IPS-NIHi7 (cell line): ENCODE measurements at regions not wholly inside any gene's neighbourhood (a gene's known extent, or its start where the extent isn't known, plus 50 kb on each side); places are given as distances from the start of the nearest gene placed in this dataset.

Source experiments
- DNase-seq: peaks from one replicate; pipeline ENCODE4 v3.0.0; 2012; ENCODE audit warnings: mixed read lengths; ENCODE audit errors: extremely low spot score

- no peak for DNase-seq
Measured at GRCh38 chr13:63367522-63368198, 1952.0 kb upstream of the PCDH20 start.

DNA sequence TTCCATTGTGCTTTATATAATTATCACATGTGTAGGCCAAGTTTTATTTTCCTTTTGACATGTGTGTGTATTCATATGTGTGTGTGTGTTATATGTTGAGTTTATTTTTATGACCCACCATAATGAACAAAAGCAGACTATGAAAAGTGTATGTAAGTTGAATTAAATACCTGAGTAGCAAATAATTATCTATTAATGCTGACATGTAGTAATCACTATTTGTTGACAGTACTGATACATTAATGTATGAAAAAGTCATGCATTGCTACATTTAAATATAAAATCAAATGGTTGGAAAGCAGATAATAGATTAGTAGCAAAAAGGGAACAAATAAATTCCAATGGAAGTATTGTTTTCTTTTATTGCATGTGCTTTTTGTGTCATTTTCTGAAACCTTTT, 1948.5 kb upstream of the PCDH20 start:
- DNase-seq = no peak

- DNase-seq = no peak
Measured at GRCh38 chr13:63351533-63351932, 1935.9 kb upstream of the PCDH20 start.

GRCh38 chr13:63351081-63351480, 1935.4 kb upstream of the PCDH20 start:
- DNase-seq = no peak

GRCh38 chr13:63345835-63346234, 1930.2 kb upstream of the PCDH20 start:
- no peak for DNase-seq

DNA sequence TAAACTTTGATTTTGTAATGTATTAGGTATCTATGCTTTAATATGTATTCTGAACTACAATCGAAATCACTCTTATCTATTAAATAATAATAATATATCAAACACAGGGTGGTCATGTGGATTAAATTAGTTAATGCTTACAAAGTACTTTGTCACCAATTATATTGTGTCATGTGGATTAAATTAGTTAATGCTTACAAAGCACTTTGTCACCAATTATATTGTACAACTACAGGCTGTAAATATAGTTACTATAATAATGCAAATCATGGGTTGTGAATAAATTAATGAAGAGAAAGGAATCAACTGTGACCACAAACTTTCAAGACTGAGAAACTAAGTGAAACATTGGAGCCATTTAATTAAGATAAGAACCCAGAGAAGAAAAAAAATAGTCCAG, 1929.1 kb upstream of the PCDH20 start:
- DNase-seq = no peak

DNA sequence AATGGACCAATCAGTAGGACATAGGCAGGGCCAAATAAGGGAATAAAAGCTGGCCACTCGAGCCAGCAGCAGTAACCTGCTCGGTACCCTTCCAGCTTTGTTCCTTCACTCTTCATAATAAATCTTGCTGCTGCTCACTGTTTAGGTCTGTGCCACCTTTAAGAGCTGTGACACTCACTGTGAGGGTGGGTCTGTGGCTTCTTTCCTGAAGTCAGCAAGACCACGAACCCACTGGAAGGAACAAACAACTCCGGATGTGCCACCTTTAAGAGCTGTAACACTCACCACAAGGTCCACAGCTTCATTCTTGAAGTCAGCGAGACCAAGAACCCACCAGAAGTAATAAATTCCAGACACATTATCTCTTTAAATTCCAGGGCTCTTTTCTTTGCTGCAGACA, 1922.3 kb upstream of the PCDH20 start:
- no peak for DNase-seq

DNA sequence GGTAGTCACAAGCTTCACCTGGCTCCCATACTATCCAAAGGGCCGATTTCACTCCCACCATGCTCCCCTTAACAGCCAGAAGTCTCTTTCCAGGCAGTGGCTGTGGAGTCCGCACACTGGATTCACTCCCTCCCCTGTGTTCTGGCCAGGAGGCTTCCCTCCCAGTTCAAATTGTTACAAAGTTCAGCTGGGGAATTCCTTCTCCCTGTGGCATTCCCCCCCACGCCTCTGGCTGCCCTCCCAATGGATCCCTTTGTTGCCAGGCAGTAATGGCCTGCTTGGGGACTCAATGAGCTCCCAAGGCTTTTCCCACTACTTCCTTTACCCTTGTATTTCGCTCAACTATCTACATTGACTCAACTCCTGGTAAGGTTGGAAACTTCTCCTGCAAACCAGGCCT, 1921.4 kb upstream of the PCDH20 start:
- no peak for DNase-seq

DNA sequence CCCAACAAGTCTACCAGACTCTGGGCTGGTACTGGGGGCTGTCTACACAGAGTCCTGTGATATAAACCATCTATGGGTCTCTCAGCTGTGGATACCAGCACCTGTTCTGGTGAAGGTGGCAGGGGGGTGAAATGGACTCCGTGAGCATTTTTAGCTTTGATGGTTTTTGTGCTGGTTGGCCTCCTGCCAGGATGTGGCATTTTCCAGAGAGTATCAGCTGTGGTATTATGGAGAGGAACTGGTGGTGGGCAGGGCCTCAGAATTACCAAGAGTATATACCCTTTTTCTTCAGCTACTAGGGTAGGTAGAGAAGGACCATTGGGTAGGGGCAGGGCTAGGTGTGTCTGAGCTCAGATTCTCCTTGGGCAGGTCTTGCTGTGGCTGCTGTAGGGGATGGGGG, 1920.9 kb upstream of the PCDH20 start:
- no peak for DNase-seq

DNA sequence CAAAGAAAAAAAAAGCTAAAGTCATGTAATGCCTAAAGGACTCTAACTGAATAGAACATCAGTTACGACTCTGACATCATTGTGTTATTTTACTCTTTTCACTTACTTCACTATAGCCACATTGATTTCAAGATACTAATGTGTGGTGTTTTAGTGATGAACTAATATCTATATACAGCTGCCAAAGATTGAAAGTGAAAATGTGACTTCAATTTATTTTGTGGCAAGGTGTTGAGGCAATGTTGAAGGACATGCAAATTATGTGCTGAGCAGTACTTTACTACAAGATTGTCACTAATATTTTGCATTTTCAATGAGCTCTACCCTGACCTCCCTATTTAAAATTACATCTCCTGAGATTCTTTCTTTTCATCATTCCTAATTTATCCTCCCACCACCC, 1911.9 kb upstream of the PCDH20 start:
- no peak for DNase-seq

DNA sequence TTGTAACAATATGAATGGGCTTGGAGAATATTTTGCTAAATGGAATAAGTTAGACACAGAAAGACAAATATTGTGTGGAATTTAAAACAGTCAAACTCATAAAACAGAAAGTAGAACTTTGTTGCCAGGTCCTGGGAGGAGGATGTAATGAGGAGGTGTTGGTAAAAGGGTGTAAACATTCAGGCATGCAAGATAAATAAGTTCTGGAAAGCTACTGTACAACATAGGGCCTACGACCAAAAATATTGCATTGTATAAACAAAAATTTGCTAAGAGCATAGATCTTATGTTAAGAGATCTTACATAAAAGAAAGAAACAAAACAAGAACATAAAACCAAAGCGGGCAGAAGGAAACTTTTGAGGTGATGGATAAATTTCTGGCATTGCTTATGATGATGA, 1907.8 kb upstream of the PCDH20 start:
- no peak for DNase-seq

DNA sequence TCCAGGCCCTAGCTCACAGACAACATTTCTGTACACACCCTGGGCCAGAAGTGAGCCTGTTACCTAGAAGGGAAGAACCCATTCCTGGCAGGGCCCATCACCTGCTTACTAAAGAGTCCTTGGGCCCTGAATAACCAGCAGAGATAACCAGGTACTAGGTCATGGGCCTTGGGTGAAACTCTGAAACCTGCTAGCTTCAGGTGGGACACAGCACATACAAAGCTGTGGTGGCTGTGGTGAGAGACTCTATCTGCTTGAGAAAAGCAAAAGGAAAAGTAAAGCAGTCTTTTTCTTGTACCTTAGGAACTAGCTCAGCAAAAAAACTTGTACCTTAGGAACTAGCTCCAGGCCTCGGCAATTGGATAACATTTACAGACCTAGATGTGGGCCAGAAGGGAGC, 1895.9 kb upstream of the PCDH20 start:
- no peak for DNase-seq

- DNase-seq = no peak
Measured at GRCh38 chr13:63308549-63309165, 1893.0 kb upstream of the PCDH20 start.

DNA sequence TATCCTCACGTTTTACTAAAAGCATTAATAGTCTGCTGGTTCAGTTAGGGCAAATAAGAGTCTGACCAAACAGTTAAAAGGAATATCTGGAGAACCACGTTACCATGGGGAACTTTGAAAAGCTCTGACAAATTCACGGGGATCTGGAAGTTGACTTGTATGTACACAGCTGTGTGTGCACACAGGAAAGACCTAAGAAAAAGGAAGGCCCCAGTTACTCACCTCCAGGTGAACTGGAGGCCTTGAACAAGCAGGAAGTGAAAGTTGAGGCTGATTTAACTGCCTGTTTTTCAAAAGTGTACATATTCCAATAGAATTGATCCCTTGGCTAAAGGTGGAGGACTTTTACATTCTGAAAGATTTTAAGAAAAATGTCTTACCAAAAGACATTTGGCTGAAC, 1891.6 kb upstream of the PCDH20 start:
- no peak for DNase-seq

DNA sequence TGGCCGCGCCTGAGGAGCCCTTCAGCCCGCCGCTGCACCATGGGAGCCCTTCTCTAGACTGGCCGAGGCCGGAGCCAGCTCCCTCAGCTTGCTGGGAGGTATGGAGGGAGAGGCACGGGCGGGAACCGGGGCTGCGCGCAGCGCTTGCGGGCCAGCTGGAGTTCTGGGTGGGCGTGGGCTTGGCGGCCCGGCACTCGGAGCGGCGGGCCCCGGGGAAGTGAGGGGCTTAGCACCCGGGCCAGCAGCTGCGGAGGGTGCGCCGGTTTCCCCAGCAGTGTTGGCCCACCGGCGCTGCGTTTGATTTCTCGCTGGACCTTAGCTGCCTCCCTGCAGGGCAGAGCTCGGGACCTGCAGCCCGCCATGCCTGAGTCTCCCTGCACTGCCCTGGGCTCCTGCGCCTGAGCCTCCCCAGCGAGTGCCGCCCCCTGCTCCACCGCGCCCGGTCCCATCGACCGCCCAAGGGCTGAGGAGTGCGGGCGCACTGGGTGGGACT, 1890.0 kb upstream of the PCDH20 start:
- no peak for DNase-seq

- DNase-seq = no peak
Measured at GRCh38 chr13:63304497-63304896, 1888.8 kb upstream of the PCDH20 start.

DNA sequence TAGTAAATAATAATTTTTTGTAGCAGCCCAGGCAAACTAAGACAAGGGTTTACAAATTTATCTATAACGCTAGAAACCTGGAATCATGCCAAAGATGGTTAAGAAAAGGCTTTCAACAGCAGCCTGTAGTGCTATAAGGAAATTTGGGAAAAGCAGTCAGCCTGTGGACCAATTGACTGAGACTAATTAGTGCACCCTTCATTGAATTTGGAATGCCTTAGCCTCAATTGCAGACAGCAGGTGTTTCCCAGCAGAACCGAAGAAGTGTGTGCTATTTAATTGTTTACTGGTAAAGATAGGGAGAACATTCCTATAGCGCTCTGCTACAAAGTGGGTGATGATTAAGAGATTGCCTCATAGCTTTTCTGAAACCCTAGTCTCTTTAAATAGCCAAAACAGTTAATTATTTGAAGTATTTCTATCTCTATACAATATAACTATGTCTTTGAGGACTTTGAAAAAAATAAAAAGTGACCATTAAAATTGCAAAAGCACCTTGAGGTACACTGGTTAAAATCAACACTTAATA, 1884.3 kb upstream of the PCDH20 start:
- no peak for DNase-seq

DNA sequence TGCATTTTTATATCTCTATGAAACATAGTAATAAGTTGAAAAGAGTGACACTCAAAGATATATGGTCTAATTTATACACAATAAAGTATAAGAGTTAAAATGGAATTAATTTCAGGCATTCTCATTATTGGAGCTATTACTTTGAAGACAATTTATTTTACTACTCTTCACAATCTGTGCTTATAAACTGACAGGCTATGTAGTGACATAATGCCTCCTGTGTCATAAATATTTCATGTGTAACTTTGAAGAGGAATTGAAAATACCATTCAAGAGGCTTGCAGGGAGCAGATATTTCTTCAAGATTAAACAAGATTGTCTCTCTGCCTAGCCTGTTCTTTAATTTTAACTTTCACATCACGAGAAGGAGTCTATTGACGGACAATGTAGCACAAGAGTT, 1881.5 kb upstream of the PCDH20 start:
- DNase-seq = no peak

GRCh38 chr13:63291701-63292100, 1876.1 kb upstream of the PCDH20 start:
- DNase-seq = no peak

GRCh38 chr13:63288576-63288975, 1872.9 kb upstream of the PCDH20 start:
- DNase-seq = no peak

DNA sequence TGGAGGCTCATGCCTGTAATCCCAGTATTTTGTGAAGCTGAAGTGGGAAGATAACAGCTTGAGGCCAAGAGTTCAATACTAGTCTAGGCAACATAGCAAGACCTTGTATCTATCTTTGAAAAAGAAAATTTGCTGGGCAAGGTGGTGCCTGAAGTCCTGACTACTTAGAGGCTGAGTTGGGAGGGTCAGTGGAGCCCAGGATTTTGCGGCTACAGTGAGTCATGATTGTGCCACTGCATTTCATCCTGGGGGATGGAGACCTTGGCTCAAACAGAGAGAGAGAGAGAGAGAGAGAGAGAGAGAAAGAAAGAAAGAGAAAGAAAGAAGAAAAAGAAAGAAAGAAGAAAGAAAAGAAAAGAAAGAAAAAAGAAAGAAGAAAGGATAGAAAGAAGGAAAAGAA, 1872.3 kb upstream of the PCDH20 start:
- DNase-seq = no peak

GRCh38 chr13:63285426-63285825, 1869.8 kb upstream of the PCDH20 start:
- DNase-seq = no peak

DNA sequence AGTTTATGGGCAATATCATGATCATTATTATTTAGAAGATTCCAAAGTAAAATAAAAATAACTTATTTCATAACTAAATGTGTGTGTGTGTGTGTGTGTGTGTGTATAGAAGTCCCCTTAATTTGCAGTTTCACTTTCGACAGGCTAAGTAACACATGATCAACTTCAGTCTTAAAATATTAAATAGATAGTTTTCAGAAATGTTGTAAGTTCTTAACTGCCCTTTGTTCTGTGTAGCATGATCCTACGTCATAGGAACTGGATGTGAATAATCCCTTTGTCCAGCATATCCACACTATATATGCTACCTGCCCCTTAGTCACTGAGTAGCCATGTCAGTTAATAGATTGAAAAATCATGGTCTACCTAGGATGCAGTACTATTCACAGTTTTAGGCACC, 1863.5 kb upstream of the PCDH20 start:
- no peak for DNase-seq

DNA sequence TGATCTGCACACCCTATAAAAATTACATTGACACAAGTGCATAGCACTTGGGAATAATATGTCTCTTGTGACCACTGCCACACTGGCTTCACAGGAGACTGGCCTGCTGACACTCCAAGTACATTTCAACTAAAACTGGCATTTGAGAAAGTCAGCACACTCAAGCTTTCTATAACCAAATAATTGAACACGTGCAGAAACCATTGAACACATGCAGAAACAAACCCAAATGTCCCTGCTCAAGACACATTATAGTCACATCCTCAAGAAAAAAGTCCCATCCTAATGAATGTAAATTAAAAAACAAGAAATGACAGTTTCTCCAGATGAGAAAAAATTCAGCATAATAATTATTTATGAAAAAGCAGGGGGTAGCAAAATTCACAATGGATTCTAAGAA, 1859.1 kb upstream of the PCDH20 start:
- no peak for DNase-seq
